ENCODE measurements at regions not wholly inside any gene's neighbourhood (a gene's known extent, or its start where the extent isn't known, plus 50 kb on each side); places are given as distances from the start of the nearest gene placed in this dataset.
"Not testable (repeated sequence)": the region's sequence is repeated elsewhere in the genome, so short reads cannot be mapped to it uniquely, and the experiment has no call there.

- Mint-ChIP-seq H3K4me1 (peaks cover 0 to 7% of the 10 kb centered on the region in 2 experiments; a peak in 2 of 4 replicates), H3K27me3 (ENCODE audit: low read depth) (peaks cover 6% of the 10 kb centered on the region), H3K9me3 (peaks cover 62 to 71% of the 10 kb centered on the region in 2 experiments), H3K4me3 (no peak overlapping the region), H3K36me3 (ENCODE audit: insufficient read depth in 1 of 3, low read depth in 3 of 3) (peaks cover 0 to 3% (median 0%) of the 10 kb centered on the region in 3 experiments; a peak in 1 of 7 replicates), H3K27ac (no peak overlapping the region)
- no peak overlapping the region for H3K4ac ChIP-seq (ENCODE audit: low read depth, low read length)
- no peak for DNase-seq
- H2BK12ac ChIP-seq (ENCODE audit: insufficient read length, low read depth, low read length) = no peak overlapping the region
- H3K14ac ChIP-seq (ENCODE audit: insufficient read depth, low read length) = no peak overlapping the region
- no peaks in the 10 kb centered on the region for H4K20me1 ChIP-seq (ENCODE audit: control insufficient read depth, insufficient read depth, insufficient read length)
- H3T11ph ChIP-seq (ENCODE audit: low read length) = no peak overlapping the region
- TF ChIP-seq, protein P1, sequence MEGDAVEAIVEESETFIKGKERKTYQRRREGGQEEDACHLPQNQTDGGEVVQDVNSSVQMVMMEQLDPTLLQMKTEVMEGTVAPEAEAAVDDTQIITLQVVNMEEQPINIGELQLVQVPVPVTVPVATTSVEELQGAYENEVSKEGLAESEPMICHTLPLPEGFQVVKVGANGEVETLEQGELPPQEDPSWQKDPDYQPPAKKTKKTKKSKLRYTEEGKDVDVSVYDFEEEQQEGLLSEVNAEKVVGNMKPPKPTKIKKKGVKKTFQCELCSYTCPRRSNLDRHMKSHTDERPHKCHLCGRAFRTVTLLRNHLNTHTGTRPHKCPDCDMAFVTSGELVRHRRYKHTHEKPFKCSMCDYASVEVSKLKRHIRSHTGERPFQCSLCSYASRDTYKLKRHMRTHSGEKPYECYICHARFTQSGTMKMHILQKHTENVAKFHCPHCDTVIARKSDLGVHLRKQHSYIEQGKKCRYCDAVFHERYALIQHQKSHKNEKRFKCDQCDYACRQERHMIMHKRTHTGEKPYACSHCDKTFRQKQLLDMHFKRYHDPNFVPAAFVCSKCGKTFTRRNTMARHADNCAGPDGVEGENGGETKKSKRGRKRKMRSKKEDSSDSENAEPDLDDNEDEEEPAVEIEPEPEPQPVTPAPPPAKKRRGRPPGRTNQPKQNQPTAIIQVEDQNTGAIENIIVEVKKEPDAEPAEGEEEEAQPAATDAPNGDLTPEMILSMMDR (conservative IDR thresholded peaks at IDR 0.05) = no peak
- H3K56ac ChIP-seq (ENCODE audit: insufficient read length, low read depth, low read length) = no peak overlapping the region
- no peaks in the 10 kb centered on the region for H3K79me2 ChIP-seq (ENCODE audit: insufficient read depth, low read length)
- H3K9ac ChIP-seq (ENCODE audit: extremely low read depth, insufficient read length, low read length) = no peak overlapping the region
- no peak overlapping the region for H3K27ac ChIP-seq (ENCODE audit: insufficient read length, low read depth, low read length)
- H2BK5ac ChIP-seq (ENCODE audit: insufficient read length, low read length) = no peak overlapping the region
- no peaks in the 10 kb centered on the region for H3K4me1 ChIP-seq (ENCODE audit: insufficient read depth, low read length)
- no peaks in the 10 kb centered on the region for H3K23me2 ChIP-seq (ENCODE audit: insufficient read length, low read depth, low read length, poor library complexity, severe bottlenecking)
- peaks cover 29% of the 10 kb centered on the region for H3K9me3 ChIP-seq (ENCODE audit: control insufficient read depth, low read depth, low read length)
- H4K8ac ChIP-seq (replicated peaks; ENCODE audit: insufficient read length, low read depth, low read length) = no peak overlapping the region
- no peak overlapping the region for H2BK120ac ChIP-seq (ENCODE audit: low read depth, low read length, poor library complexity, severe bottlenecking)
- no peak overlapping the region for H3K4me2 ChIP-seq (ENCODE audit: insufficient read depth, insufficient read length, low read length)
- no peaks in the 10 kb centered on the region for H3K27me3 ChIP-seq (ENCODE audit: insufficient read depth, low read length)
- H4K5ac ChIP-seq (ENCODE audit: insufficient read length, low read depth, low read length) = no peak overlapping the region
- no peak overlapping the region for H4K91ac ChIP-seq (ENCODE audit: insufficient read length, low read depth, low read length)
- no peak overlapping the region for H2AFZ ChIP-seq (ENCODE audit: low read length)
- H3K18ac ChIP-seq (ENCODE audit: insufficient read length, low read depth, low read length) = no peak overlapping the region
- H3K79me1 ChIP-seq (ENCODE audit: insufficient read depth, low read depth, low read length, poor library complexity, severe bottlenecking) = no peaks in the 10 kb centered on the region
- H2BK15ac ChIP-seq (ENCODE audit: low read depth, low read length) = no peak overlapping the region
- H2BK20ac ChIP-seq (ENCODE audit: low read depth, low read length, poor library complexity, severe bottlenecking) = no peak overlapping the region
- no peak overlapping the region for H2AK5ac ChIP-seq (ENCODE audit: insufficient read length, low read length)
- H3K23ac ChIP-seq (ENCODE audit: insufficient read length, low read depth, low read length) = no peak overlapping the region
Measured at GRCh38 chrX:51098046-51098445, 187.5 kb downstream of the BMP15 start.

- H3K27ac ChIP-seq (ENCODE audit: insufficient read length, low read depth, low read length); H3T11ph ChIP-seq (ENCODE audit: low read length); H3K27me3 ChIP-seq (ENCODE audit: insufficient read depth, low read length); H3K9ac ChIP-seq (ENCODE audit: extremely low read depth, insufficient read length, low read length); H4K5ac ChIP-seq (ENCODE audit: insufficient read length, low read depth, low read length); H3K79me2 ChIP-seq (ENCODE audit: insufficient read depth, low read length); H3K27ac Mint-ChIP-seq; H3K23me2 ChIP-seq (ENCODE audit: insufficient read length, low read depth, low read length, poor library complexity, severe bottlenecking); H3K4me2 ChIP-seq (ENCODE audit: insufficient read depth, insufficient read length, low read length); H3K14ac ChIP-seq (ENCODE audit: insufficient read depth, low read length); H3K4me3 Mint-ChIP-seq; H3K4ac ChIP-seq (ENCODE audit: low read depth, low read length); H2BK5ac ChIP-seq (ENCODE audit: insufficient read length, low read length); H2BK15ac ChIP-seq (ENCODE audit: low read depth, low read length); H2BK120ac ChIP-seq (ENCODE audit: low read depth, low read length, poor library complexity, severe bottlenecking); H2AFZ ChIP-seq (ENCODE audit: low read length); H2BK12ac ChIP-seq (ENCODE audit: insufficient read length, low read depth, low read length); H3K27me3 Mint-ChIP-seq (ENCODE audit: low read depth); H3K18ac ChIP-seq (ENCODE audit: insufficient read length, low read depth, low read length); H2AK5ac ChIP-seq (ENCODE audit: insufficient read length, low read length); H3K79me1 ChIP-seq (ENCODE audit: insufficient read depth, low read depth, low read length, poor library complexity, severe bottlenecking); DNase-seq; H3K4me1 Mint-ChIP-seq; H4K20me1 ChIP-seq (ENCODE audit: control insufficient read depth, insufficient read depth, insufficient read length); H3K4me1 ChIP-seq (ENCODE audit: insufficient read depth, low read length); H4K91ac ChIP-seq (ENCODE audit: insufficient read length, low read depth, low read length); H2BK20ac ChIP-seq (ENCODE audit: low read depth, low read length, poor library complexity, severe bottlenecking); H4K8ac ChIP-seq (replicated peaks; ENCODE audit: insufficient read length, low read depth, low read length); H3K56ac ChIP-seq (ENCODE audit: insufficient read length, low read depth, low read length); H3K23ac ChIP-seq (ENCODE audit: insufficient read length, low read depth, low read length): not testable (repeated sequence)
- WGBS (ENCODE audit: extremely low coverage, insufficient read length, low lambda C conversion rate) = no CpG with 5 or more reads among the region's 52 CpGs
- H3K36me3 Mint-ChIP-seq (ENCODE audit: insufficient read depth in 1 of 3, low read depth in 3 of 3) = peaks cover 4 to 18% (median 9%) of the 10 kb centered on the region in 3 experiments
- peaks cover 50 to 54% of the 10 kb centered on the region in 2 experiments for H3K9me3 Mint-ChIP-seq
- peaks cover 10% of the 10 kb centered on the region for H3K9me3 ChIP-seq (ENCODE audit: control insufficient read depth, low read depth, low read length)
Measured at GRCh38 chrX:51119058-51119926, 208.8 kb downstream of the BMP15 start.
